Keratinocyte (primary cell): ENCODE measurements at regions not wholly inside any gene's neighbourhood (a gene's known extent, or its start where the extent isn't known, plus 50 kb on each side); places are given as distances from the start of the nearest gene placed in this dataset.

ENCODE experiments used
- DNase-seq: peaks from one replicate; pipeline ENCODE4 v3.0.0-alpha.2; 2011; ENCODE audit warnings: low read depth, missing footprints, low spot score
- FAIRE-seq: peaks from 2 replicates; lab custom pipeline; 2011; peaks lifted over from hg19 to GRCh38; lab: Jason Lieb, UNC
- H2AFZ ChIP-seq: 2 replicates; pipeline ENCODE4 v1.6.0; 2012; ENCODE audit warnings: low read length, control low read depth, inconsistent platforms; ENCODE audit not compliant: control insufficient read depth
- H3K27ac ChIP-seq: 2 replicates; pipeline ENCODE4 v1.5.1; 2011; ENCODE audit warnings: low read length; ENCODE audit not compliant: control insufficient read depth, insufficient read depth
- H3K27me3 ChIP-seq: 3 replicates; pipeline ENCODE4 v1.6.0; 2011; ENCODE audit warnings: low read length; ENCODE audit not compliant: control insufficient read depth, insufficient read depth; ENCODE audit errors: extremely low read depth
- H3K36me3 ChIP-seq, 2 experiments: 2 replicates in 1 of 2; 3 replicates in 1 of 2; pipeline ENCODE4 v1.5.1; 2011; ENCODE audit warnings: low read length in 2 of 2, mild to moderate bottlenecking in 1 of 2; ENCODE audit not compliant: control insufficient read depth in 2 of 2, insufficient read depth in 2 of 2; ENCODE audit errors: extremely low read depth in 1 of 2
- H3K4me1 ChIP-seq: 3 replicates; pipeline ENCODE4 v1.5.1; 2011; ENCODE audit warnings: low read length; ENCODE audit not compliant: control insufficient read depth, insufficient read depth; ENCODE audit errors: extremely low read depth
- H3K4me2 ChIP-seq: 3 replicates; pipeline ENCODE4 v1.6.0; 2011; ENCODE audit warnings: low read depth, low read length; ENCODE audit not compliant: control insufficient read depth, insufficient read depth; ENCODE audit errors: extremely low read depth
- H3K4me3 ChIP-seq, 3 experiments: fragments of 200-600 bp in 1 of 3; sonication (generic) in 1 of 3; 2 replicates in 2 of 3; 3 replicates in 1 of 3; pipeline ENCODE4 v1.5.1; 2011 to 2016; ENCODE audit warnings: low read length in 3 of 3, mild to moderate bottlenecking in 3 of 3, control low read depth in 2 of 3, inconsistent platforms in 1 of 3, low read depth in 1 of 3, mixed read lengths in 1 of 3, mixed run types in 1 of 3, moderate library complexity in 1 of 3; ENCODE audit not compliant: control insufficient read depth in 2 of 3, insufficient read depth in 2 of 3; ENCODE audit errors: extremely low read depth in 1 of 3
- H3K79me2 ChIP-seq: 2 replicates; pipeline ENCODE4 v1.6.0; 2012; ENCODE audit warnings: low read length; ENCODE audit not compliant: control insufficient read depth, insufficient read depth
- H3K9ac ChIP-seq: 3 replicates; pipeline ENCODE4 v1.6.0; 2011; ENCODE audit warnings: low read length; ENCODE audit not compliant: control insufficient read depth, insufficient read depth; ENCODE audit errors: extremely low read depth
- H3K9me1 ChIP-seq: 3 replicates; pipeline ENCODE4 v1.6.0; 2011; ENCODE audit warnings: low read length; ENCODE audit not compliant: control insufficient read depth, insufficient read depth; ENCODE audit errors: extremely low read depth
- H3K9me3 ChIP-seq: 2 replicates; pipeline ENCODE4 v1.5.1; 2012; ENCODE audit warnings: low read depth, low read length; ENCODE audit not compliant: control insufficient read depth
- H4K20me1 ChIP-seq: 3 replicates; pipeline ENCODE4 v1.6.0; 2011; ENCODE audit warnings: low read length; ENCODE audit not compliant: control insufficient read depth, insufficient read depth; ENCODE audit errors: extremely low read depth
- EZH2 ChIP-seq: IDR thresholded peaks from one replicate; pipeline ENCODE4 v1.6.1; 2012; ENCODE audit warnings: inconsistent platforms, mild to moderate bottlenecking, low read length, moderate library complexity
- dilution Hi-C: fragments of 300-500 bp; cut with MboI; formaldehyde crosslinking; loops from one replicate; pipeline ENCODE4 v1.7.0; 2020; ENCODE audit warnings: low sequenced_read_pairs; ENCODE audit not compliant: extremely low pct_ligation_motif_present
- TF ChIP-seq, protein P1 (sequence below), 3 experiments: IDR thresholded peaks in 1 of 3; conservative IDR thresholded peaks in 1 of 3; optimal IDR thresholded peaks in 1 of 3; 2 replicates in 2 of 3; 3 replicates in 1 of 3; pipeline versions ENCODE3 to v1.5.1; 2011; ENCODE audit warnings: low read length in 3 of 3, mild to moderate bottlenecking in 3 of 3, moderate library complexity in 2 of 3, control low read depth in 1 of 3, inconsistent platforms in 1 of 3; ENCODE audit not compliant: insufficient read depth in 2 of 3; ENCODE audit errors: extremely low read depth in 1 of 3

DNA sequence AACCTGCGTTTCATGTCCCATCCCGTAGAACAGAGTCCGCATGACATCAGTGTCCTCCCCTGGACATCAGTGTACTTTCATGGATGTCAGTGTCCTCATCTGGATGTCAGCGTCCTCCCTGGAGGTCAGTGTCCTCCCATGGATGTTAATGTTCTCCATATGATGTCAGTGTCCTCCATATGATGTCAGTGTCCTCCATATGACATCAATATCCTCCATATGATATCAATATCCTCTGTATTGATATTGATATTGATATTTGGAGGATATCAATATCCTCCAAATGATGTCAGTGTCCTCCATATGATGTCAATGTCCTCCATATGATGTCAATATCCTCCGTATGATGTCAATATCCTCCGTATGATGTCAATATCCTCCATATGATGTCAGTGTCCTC is 284.9 kb downstream of the AJAP1 start:
- dilution Hi-C loops = no loop called here
- DNase-seq (no peak), FAIRE-seq (peak; percentile 81)
- Histone ChIP-seq H3K36me3 (no peaks in the 10 kb centered on the region), H2AFZ (no peak overlapping the region), H3K4me2 (no peak overlapping the region), H3K27ac (no peak overlapping the region), H3K9me3 (peaks cover 9% of the 10 kb centered on the region), H3K4me3 (no peak overlapping the region), H3K79me2 (no peaks in the 10 kb centered on the region), H3K9me1 (no peaks in the 10 kb centered on the region), H3K9ac (no peak overlapping the region), H3K4me1 (no peaks in the 10 kb centered on the region), H3K27me3 (no peaks in the 10 kb centered on the region), H4K20me1 (no peaks in the 10 kb centered on the region)
- TF ChIP-seq EZH2 = no peak

DNA sequence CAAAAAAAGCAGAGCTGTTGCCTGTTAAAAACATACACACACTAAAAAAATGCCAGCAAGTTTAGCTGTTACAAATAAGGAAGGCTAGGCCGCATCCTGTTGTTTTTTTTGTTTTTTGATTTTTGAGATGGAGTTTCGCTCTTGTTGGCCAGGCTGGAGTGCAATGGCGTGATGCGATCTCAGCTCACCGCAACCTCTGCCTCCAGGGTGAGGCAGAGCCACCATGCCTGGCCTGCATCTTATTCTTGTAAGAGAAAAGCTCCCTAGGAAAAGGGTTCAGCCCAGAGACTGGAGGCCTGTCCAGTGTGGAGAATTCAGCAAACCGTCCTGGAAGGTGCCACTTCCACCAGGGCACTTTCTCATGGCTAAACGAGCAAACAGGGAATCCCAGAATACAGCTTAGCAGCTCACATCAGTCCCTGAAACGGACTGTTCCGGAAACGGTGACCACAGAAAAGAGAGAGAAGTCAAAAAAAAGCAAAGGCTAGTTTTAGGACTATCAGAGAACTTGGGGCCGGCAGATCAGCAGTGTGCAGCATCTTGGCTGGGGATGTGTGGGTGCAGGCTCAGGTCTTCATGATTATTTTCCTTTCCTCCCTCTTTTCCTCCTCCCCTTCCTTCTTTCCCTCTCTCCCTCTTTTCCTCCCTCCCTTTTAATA is 283.6 kb downstream of the AJAP1 start:
- peaks cover 9% of the 10 kb centered on the region for H3K9me3 ChIP-seq

More for the DNA sequence above, 283.6 kb downstream of the AJAP1 start:
- H3K36me3 ChIP-seq = no peaks in the 10 kb centered on the region
- FAIRE-seq = no peak
- H3K9ac ChIP-seq = no peak overlapping the region
- TF ChIP-seq, protein P1, sequence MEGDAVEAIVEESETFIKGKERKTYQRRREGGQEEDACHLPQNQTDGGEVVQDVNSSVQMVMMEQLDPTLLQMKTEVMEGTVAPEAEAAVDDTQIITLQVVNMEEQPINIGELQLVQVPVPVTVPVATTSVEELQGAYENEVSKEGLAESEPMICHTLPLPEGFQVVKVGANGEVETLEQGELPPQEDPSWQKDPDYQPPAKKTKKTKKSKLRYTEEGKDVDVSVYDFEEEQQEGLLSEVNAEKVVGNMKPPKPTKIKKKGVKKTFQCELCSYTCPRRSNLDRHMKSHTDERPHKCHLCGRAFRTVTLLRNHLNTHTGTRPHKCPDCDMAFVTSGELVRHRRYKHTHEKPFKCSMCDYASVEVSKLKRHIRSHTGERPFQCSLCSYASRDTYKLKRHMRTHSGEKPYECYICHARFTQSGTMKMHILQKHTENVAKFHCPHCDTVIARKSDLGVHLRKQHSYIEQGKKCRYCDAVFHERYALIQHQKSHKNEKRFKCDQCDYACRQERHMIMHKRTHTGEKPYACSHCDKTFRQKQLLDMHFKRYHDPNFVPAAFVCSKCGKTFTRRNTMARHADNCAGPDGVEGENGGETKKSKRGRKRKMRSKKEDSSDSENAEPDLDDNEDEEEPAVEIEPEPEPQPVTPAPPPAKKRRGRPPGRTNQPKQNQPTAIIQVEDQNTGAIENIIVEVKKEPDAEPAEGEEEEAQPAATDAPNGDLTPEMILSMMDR (optimal IDR thresholded peaks at IDR 0.05 in 1 of 3, IDR thresholded peaks at IDR 0.05 in 1 of 3, conservative IDR thresholded peaks at IDR 0.05 in 1 of 3; ENCODE audit: extremely low read depth in 1 of 3, insufficient read depth in 2 of 3, low read length in 3 of 3) = no peak
- no peak for TF ChIP-seq EZH2
- no peak for DNase-seq
- dilution Hi-C loops = no loop called here
- H3K79me2 ChIP-seq = no peaks in the 10 kb centered on the region
- no peaks in the 10 kb centered on the region for H3K9me1 ChIP-seq
- no peak overlapping the region for H3K4me3 ChIP-seq
- H3K4me1 ChIP-seq = no peaks in the 10 kb centered on the region
- no peaks in the 10 kb centered on the region for H3K27me3 ChIP-seq
- no peak overlapping the region for H3K27ac ChIP-seq
- H4K20me1 ChIP-seq = no peaks in the 10 kb centered on the region
- H2AFZ ChIP-seq = no peak overlapping the region
- H3K4me2 ChIP-seq = no peak overlapping the region
